Peyer's patch (tissue), 4 donors: ENCODE measurements at regions not wholly inside any gene's neighbourhood (a gene's known extent, or its start where the extent isn't known, plus 50 kb on each side); places are given as distances from the start of the nearest gene placed in this dataset.

Experiments used
- CTCF ChIP-seq, 6 experiments: fragments of 450-650 bp in 4 of 6; fragments of 200-600 bp in 2 of 6; sonication (generic) in 1 of 6; IDR thresholded peaks; one replicate each; pipeline ENCODE4 v1.5.1; 2017 to 2019; ENCODE audit warnings: antibody characterized with exemption in 6 of 6, mild to moderate bottlenecking in 3 of 6, moderate library complexity in 1 of 6
- POLR2A ChIP-seq, 2 donors: fragments of 450-650 bp; IDR thresholded peaks; one replicate each; pipeline ENCODE4 v1.5.1; 2017; ENCODE audit warnings: antibody characterized with exemption in 2 of 2, mild to moderate bottlenecking in 2 of 2, moderate library complexity in 2 of 2

- TF ChIP-seq CTCF (IDR thresholded peaks at IDR 0.05) = no peak
- no peak for TF ChIP-seq POLR2A (IDR thresholded peaks at IDR 0.05)
These were observed 64.7 kb upstream of the MTHFD1L start for GRCh38 chr6:150800674-150801314.
